Stimulated activated CD8-positive, alpha-beta memory T cell treated with anti-CD3 and anti-CD28 coated beads, Interleukin-15, amount 100 ng/mL, for 24 hours (primary cell): ENCODE measurements at regions not wholly inside any gene's neighbourhood (a gene's known extent, or its start where the extent isn't known, plus 50 kb on each side); places are given as distances from the start of the nearest gene placed in this dataset.

Experiments used
- DNase-seq: peaks from one replicate; pipeline ENCODE4 v3.0.0-alpha.2; 2020; ENCODE audit warnings: low read depth

DNA sequence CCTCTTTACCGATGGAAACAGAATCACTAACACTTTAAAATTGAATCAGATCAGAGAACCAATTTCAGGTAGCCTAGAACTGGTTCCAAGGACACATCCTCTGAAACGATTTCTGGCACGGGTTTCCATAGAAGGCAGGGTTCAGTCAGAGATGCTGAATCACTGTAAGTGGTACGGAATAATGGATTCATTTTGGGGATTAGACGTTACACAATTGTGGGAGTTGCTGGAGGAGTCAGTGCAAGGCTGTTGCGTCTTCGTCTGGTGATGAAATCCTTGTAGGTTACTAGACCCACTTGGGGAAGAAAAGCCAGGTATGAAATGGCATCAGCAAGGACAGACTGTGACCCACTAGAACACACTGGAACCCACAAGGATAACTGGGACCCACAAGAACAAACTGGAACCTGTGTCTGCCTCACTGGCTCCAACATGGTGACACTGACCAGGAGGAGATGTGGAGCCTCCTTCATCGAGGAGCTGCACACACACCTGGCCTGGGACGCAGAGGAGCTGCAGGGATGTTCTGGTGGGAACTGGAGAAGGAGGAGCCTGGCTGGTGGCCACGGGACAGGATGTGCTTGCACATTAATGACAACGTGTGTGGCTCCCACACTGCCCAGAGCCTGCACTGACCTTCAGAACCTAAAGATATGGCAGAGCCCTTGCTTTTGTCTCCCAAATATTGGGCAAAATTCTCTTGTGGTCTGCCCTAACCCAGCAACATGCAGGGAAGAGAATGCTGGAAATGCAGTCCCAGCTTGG lies 105.1 kb downstream of the TRAPPC11 start:
- no peak for DNase-seq

DNA sequence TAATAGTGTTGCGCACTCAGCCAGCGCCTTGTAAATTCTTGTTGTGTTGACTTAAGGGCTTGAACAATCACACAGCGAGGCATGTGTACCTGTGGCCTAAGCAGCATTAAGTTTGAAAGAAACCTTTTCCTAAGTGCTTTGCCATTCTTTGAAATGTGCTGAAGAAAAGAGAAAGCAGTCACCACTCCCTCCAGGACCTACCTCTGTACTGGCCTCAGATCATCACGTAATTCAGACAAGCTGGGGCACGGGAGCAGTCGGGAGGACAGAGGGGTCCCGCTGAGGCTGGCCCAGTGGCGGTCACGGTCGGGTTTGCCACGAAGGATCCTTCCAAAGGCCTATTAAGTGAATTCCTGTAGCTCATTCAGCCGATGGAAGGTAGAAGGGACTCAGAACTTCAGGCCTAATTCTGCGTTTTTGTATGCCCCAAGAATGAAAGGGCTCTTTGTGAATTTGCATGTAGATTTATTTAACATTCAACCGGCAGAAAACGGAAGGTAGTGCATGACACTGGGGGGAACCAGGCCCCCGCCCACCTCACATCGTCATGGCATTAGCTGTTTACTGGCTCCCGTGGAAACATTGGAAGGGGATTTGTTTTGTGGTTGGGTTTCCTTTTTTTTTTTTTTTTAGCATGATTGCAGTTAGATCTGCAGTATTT lies 106.3 kb downstream of the TRAPPC11 start:
- DNase-seq: no peak

DNA sequence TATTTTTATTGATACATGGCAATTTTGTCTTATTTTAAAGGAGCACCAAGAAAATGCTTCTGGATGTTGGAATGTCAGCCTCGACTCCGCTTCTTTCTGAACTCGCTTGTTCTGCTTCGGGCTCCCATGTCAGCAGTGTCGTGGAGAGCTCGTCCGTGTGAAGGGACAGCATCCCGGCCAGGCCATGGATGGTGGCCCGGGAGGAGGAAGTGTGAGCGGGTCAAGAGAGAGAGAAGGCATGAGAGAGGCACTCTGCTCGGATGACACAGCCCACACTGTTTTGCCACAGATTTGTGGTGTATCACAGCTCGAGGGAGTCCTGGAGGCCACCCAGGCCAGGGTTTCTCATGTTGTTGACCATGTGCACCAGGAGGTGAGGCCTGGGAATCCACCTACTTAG lies 107.0 kb downstream of the TRAPPC11 start:
- DNase-seq: no peak

DNA sequence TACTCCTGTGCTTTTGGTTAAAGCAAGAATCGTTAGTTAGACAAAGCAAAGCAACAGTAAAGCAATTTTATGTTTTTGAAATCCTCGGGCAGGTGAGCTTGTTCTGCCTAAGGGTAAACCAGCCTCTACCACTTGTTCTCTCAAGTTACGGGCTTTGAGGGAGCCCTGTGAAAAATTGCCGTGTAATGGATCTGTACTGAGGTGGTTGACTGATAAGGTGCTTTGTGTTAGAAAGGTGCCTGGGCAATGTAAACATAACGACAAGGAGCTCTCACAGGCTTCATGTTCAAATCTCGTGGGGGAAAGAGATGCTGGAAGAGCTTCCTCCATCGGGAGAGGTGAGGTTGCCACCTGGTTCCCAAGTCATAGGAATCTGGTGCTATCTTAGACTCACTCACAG lies 111.8 kb downstream of the TRAPPC11 start:
- DNase-seq: no peak

- no peak for DNase-seq
Measured at GRCh38 chr4:183772361-183772760, 113.3 kb downstream of the TRAPPC11 start.

- no peak for DNase-seq
Measured at GRCh38 chr4:183773790-183774189, 114.7 kb downstream of the TRAPPC11 start.

DNA sequence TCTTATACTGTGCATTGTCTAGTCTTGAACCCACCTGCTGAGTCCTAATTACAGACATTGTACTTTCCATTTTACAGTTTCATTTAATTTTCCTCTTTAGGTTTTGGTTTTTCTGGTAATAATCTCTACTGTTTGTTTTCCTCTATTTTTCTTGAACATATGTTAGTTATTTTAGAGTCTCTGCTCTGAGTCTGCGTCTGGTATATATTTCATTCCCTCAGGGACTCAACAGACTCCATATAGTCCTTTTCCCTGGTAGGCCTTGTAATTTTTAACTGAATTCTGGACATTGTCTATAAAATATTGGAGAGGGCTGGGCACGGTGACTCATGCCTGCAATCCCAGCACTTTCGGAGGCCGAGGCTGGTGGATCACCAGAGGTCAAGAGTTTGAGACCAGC lies 121.8 kb upstream of the STOX2 start:
- no peak for DNase-seq

DNA sequence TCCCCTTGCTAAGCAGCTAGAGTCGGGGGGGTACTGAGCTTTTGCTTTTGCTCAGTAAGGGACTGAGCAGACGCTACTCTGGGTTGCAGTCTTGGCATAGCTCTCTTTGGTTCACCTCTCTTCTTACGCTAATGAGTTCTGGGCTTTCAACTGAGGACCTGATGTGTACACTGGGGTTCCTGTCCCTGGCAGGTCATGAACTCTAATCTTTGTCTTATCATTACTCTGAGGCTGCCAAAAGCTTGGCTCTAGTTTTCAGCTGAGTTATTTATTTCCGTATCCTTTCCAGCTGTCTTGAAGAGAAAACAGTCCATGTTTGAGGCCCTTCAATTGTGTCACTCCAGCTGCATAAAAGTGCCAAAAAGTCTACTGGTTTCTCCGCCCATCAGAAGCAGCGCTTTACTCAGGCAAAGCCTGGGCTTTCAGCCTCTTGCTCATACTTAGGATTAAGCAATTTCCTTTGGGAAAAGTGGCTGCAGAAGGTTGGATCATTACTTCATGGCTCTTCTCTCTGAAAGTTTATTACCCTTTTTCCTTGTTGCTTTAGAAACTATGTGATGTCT lies 121.0 kb upstream of the STOX2 start:
- no peak for DNase-seq

GRCh38 chr4:183788308-183788905 lies 116.7 kb upstream of the STOX2 start:
- DNase-seq: no peak

DNA sequence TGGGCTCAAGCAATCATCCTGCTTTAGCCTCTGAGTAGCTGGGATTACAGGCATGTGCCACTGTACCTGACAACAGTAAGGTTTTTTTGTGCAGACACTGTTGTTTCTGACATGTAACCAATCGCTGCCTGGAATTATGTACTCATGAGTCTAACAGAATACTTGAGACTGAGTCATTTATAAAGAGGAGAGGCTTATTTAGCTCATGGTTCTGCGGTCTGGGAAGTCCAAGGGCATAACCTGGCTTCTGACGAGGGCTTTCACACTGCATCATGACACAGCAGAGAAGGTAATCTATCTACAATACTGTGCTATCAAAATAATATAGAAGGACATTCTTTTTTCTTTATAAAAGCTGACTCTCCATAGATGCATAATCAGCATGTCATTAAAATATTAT lies 115.5 kb upstream of the STOX2 start:
- no peak for DNase-seq

- DNase-seq: no peak
Measured at GRCh38 chr4:183790661-183791060, 114.4 kb upstream of the STOX2 start.

- no peak for DNase-seq
Measured at GRCh38 chr4:183797011-183797444, 108.1 kb upstream of the STOX2 start.

DNA sequence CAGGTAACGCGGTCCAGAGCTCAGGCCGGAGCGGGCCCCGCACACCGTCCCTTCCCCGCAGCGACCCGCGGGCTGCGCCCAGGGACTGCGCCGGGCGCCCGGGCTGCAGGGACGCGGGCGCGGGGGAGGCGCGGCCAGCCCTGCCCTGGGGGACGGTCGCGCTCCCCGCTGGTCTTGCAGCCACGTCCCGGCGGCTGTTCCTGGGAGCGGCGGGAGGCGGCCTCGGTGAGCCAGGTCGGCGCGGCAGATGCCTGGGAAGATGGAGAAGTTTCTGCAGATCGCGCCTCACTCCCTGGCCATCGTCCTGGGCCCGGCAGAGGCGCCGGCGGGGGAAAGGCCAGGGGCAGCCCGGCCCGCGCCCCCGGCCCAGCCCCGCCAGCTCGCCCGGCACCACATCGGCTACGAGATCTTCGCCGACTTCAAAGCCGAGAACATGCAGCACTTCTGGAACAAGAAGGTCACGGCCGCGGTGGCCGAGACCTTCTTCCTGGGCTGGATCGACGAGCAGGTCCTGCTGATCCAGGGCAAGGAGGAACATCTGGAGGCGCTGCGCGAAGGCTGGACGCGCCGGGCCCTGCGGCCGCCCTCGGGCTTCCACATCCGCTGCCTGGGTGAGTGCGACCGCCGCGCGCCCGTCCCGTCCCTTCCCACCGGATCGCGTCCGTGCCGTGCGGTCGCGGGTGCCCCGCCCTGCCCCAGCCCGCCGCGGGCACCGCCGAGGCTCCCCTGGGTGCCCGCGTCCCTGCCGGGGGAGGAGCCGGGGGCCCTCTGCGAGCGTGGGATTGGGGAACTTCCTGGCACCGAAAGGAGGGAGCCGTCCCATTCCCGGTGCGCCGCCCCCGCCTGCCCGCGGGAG lies 107.4 kb upstream of the STOX2 start:
- DNase-seq: no peak

DNA sequence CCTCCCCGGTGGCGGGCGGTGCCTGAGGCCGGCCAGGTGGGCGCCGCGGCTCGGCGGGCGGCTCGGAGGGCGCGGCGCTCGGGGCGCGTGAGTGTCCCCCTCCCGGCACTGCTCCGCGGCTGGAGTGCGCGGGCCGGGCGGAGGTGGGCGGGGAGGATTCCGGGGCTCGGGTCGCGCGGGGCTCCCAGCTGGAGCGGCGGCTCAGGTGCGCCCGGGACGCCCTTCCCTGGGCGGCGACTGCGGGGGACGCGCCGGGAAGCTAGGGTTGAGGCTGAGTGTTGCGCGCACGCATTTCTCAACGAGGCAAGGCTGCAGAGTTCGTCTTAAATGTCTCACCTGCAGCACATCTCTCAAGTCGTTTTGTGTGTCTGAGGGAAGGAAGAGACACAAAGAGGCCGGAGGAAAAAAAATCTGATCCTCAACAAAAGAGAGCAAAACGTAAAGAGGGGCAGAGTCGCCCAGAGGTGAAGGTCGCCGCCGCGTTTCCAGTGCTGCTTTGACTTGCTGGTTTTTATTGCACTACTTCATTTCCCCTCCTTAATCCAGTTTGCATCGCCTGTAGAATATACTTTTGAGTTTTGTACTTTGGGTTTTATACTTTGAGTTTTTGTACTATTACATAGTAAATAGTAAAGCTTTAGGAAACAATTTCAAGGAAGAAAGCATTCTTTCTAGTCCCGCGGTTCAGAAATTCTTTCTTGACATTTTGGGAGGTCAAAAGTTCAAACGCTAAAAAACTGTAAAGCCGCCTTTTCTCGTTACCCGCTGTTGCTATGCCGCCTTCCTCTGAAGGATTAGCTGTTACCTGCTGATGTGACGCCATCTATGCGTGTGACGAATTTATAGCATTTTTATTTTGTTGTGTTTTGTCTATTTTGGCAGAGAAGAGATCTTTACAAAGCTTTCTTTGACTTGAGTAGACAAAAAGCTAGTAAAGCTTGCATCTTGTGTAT lies 106.5 kb upstream of the STOX2 start:
- no peak for DNase-seq

- no peak for DNase-seq
Measured at GRCh38 chr4:183801457-183802165, 103.5 kb upstream of the STOX2 start.

DNA sequence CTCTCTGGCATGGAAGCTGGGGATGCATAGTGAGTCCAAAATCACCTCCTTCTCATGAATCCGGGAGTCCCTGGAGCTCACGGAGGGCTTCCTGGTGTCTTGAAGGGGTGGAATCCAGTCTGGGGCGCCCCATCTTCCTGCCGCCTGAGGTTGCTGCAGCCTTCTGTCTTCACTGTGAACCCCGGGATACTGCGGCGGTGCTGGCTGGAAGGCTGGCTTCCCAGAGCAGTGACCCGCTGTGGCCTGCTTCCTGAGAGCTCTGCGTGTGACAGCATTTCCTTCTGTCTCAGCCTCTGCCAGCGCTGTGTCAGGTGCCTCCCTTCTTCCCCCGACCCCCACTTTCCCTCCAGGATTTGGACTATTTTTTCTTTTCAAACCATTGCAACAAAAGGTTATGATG lies 98.8 kb upstream of the STOX2 start:
- no peak for DNase-seq

GRCh38 chr4:183807420-183808096 lies 97.5 kb upstream of the STOX2 start:
- no peak for DNase-seq

DNA sequence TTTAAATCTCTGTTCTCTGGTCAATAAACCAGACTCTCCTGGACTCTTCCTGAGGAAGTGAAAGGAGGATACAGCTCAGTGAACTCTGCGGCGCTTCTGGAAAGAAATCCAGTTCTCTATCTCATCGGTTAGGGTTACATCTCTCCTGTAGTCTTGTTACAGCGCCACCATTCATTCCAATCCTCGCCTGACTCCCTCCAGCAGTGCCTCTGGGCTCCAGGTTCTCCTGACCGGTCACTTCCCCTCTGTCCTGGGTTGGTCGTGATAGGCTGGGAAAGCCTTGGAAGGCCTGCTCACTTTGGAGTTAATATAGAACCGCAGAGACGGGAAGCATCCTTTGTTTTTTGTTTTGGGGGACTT lies 97.0 kb upstream of the STOX2 start:
- DNase-seq: no peak

GRCh38 chr4:183812567-183812966 lies 92.5 kb upstream of the STOX2 start:
- no peak for DNase-seq

DNA sequence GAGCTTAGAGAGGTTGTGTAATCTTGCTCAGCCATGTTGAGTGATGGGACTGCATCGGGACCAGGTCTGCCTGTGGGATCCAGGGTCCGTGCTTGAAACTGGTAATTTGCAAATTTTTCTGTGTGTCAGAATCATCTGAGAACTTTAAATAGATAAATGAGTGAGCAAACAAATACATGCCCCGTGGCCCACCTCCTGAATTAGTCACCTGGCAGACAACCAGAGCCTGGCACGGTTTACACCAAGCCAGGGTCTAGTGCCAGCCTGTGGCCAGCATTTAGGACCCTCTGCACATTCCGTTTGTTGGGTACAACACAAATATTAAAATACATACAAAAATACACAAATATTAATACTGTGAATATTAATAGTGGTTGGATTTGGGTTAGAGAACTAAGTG lies 90.6 kb upstream of the STOX2 start:
- no peak for DNase-seq
